ENCODE measurements at regions not wholly inside any gene's neighbourhood (a gene's known extent, or its start where the extent isn't known, plus 50 kb on each side); places are given as distances from the start of the nearest gene placed in this dataset.

GRCh38 chr9:108496846-108497245 lies 358.9 kb downstream of the ACTL7B start:
- TF ChIP-seq POLR2A (IDR thresholded peaks at IDR 0.05) (no peak), CTCF (IDR thresholded peaks at IDR 0.05) (no peak)
